Neural progenitor cell (in vitro differentiated cells): ENCODE measurements at regions not wholly inside any gene's neighbourhood (a gene's known extent, or its start where the extent isn't known, plus 50 kb on each side); places are given as distances from the start of the nearest gene placed in this dataset.

Experiments used
- CTCF ChIP-seq: fragments of 200-600 bp; sonication (generic); IDR thresholded peaks from 2 replicates; pipeline ENCODE4 v1.5.1; 2017; ENCODE audit warnings: antibody characterized with exemption, mild to moderate bottlenecking
- EZH2 ChIP-seq: fragments of 200-600 bp; sonication (generic); IDR thresholded peaks from 2 replicates; pipeline ENCODE4 v1.6.1; 2017; ENCODE audit warnings: antibody characterized with exemption, mild to moderate bottlenecking, moderate library complexity
- EZH2phosphoT487 ChIP-seq: fragments of 200-600 bp; sonication (generic); IDR thresholded peaks from 2 replicates; pipeline ENCODE4 v1.6.1; 2017; ENCODE audit warnings: antibody characterized with exemption

- TF ChIP-seq CTCF (no peak), EZH2 (no peak), EZH2phosphoT487 (no peak)
Measured at GRCh38 chr9:15086778-15087324, 176.6 kb upstream of the FREM1 start.
